Suppressor macrophage treated with lipopolysaccharide for 1 hour (primary cell): ENCODE measurements at regions not wholly inside any gene's neighbourhood (a gene's known extent, or its start where the extent isn't known, plus 50 kb on each side); places are given as distances from the start of the nearest gene placed in this dataset.

Experiments
- DNase-seq, 3 donors: peaks; one replicate each; pipeline ENCODE4 v3.0.0-alpha.2; 2020 to 2022

DNA sequence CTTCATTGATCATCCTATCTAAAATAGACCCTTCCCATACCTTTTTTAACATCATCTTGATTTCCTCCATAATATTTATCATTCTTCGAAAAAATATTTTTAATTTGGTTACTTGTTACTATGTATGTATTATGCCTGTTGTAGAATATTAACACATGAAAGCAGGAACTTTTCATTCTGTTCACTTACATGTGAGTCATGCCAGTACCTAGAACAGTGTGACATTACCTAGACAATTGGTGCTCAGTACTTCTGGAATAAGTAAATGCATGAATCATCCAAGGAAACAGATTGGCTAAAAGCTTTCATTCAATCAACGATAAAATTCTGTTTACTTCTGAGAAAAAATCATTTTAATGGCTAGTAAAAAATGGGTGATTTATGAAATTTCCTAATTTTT, 76.4 kb downstream of the CXXC4 start:
- DNase-seq: no peak

DNA sequence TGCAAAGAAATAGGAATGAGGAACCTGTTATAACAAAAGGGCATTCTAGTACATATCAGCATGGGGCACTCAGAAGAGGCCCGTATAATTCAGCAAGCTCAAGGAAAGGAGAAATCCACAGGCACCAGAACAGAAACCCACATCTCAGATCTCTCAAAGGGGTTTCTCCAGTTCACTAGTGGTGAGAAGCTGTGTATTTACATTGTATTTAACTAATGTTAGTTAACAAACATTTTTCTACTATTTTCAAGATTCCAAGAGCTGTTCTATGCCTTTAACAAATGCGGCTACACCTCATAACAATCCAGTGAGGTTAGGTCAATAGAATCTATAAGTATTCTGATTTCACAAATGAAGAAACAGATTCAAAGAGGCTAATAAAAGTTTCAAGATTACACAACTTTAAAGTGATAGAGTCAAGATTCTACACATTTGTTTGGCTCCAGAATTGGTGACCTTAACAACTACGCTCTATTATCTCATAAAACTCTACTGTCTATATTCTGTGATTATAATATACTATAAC, 77.3 kb downstream of the CXXC4 start:
- DNase-seq: no peak

DNA sequence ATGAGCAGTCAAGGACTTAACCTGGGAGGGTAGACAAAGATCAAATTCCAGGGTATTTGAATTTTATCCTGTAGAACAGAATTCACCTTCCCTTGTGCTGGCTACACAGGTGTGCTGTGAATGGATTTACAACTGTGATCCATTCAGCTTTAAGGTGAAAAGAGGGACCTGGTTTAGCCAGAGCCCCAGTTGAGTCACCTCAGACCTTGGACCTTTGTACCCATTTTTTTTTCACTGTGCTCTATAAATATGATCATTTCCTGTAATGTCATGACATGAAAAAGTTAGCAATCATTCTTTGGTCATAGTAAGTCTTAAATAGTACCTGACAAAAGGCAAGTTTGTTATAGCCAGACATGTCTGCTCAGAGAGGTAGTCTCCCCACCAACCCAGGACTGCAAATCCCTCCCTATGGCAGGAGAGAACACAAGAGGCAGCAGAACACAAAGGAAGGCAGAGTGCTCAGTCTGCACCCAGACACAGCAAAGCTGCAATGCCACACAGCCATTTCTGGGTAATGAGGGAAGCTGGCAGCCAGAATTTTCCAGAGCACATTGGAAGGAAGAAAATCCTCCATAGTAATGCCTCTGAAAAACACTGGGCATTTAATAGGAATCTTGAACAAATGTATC, 77.9 kb downstream of the CXXC4 start:
- DNase-seq: no peak

DNA sequence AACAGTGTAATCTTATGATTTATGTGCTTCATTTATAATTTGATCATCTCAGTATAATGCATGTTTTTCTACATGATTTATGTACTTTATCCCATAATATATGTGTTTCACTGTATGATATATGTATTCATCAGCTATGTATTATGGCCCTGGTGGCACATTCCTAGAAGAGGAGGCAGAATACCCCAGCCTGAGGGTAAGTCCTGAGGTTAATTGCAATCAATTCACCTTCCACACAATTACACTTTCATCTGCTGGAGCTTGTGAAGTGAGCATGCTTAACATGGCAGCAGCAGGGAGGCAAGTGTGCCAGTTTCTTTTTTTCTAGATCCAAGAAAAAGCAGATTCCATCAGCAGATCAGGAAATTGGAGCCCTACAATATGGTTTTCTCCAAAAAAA, 81.2 kb downstream of the CXXC4 start:
- no peak for DNase-seq

DNA sequence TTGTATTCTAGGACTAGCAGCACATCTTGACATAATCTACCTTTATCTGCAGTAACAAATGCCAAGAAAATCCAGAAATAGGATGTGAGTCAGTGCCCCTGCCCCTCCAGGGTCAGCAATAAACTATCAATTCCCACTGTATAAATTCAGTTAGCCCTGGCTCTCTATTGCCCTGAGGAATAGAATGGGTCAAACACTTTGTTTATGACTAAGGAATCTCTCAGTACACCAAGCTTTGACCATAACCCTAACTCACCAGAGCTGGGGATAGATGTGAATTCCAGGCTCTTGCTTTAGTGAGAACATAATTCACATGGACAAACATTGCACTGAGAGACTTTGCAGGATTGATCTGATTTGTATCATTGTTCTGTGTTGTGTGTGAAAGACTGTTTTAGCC, 82.3 kb downstream of the CXXC4 start:
- no peak for DNase-seq

DNA sequence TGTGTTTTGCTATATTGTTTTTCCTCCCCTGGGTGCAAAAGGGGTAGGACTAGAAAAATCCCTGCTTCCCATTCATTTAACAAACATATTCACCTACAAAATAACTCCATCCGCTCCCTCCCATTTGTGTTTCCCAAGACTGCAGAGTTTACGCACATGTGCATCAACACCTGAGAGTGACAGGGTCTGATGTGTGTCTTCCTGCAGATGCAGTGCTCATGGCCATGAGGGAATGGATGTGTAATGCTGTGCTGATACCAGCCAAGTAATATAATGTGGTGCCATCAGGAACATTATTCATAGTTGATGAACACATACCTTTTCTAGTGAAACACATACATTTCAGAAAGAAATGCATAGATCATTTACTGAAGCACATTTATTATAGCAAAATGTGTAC, 83.2 kb downstream of the CXXC4 start:
- no peak for DNase-seq

DNA sequence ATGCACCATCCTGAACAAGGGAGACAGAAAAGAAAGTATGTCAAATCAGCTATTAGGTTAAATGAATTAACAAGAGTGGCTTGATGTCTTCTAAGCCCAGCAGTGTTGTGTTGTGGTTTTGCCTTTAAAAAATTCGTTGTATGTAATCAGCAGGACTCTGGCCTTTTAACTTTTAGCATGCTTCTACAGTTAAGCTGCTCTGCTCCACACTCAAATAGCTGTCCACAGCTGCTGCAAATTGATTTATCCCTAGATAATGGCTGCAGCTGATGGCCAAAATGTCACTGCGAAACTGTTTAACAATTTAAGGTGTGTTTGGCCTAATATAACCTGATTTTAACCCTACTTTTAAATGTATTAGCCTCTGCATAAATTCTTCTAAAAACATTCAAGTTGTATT, 85.8 kb downstream of the CXXC4 start:
- no peak for DNase-seq

DNA sequence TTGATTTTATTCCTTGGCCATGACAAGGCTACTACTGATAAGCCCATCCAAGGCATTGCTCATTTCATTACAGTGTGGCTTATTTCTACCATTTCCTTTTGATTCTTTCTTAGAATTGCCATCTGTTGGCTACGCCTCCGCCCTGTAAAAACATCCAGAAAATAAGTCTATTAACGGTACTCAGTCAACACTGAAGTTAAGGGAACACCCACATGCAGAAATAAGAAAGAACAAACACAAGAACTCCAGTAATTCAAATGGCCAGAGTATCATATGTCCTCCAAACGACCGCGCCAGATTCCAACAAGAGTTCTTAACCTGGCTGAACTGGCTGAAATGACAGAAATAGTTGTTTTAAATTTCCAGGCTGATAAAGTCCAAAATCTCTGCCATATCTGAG, 90.3 kb downstream of the CXXC4 start:
- DNase-seq: no peak

DNA sequence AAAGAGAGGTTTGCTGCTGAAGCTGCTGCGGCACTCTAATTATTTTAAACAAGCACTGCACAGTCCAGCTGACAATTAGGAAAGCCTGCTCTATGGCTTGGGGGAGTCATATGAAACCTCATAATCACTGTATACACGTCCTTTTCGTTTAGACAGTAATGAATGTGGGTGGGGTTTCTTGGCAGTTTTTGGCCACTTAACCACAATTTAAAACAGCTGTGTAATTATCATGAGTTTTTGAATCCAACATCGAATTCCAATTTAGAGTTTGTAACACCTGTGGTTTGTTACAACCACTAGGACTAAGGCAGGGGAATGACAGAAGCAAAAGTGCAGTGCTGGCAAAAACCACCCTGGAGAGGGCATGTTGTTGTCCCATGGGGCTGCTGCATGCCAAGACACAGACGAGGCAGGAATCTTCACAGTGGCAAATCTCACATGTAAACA, 99.5 kb downstream of the CXXC4 start:
- DNase-seq: no peak

DNA sequence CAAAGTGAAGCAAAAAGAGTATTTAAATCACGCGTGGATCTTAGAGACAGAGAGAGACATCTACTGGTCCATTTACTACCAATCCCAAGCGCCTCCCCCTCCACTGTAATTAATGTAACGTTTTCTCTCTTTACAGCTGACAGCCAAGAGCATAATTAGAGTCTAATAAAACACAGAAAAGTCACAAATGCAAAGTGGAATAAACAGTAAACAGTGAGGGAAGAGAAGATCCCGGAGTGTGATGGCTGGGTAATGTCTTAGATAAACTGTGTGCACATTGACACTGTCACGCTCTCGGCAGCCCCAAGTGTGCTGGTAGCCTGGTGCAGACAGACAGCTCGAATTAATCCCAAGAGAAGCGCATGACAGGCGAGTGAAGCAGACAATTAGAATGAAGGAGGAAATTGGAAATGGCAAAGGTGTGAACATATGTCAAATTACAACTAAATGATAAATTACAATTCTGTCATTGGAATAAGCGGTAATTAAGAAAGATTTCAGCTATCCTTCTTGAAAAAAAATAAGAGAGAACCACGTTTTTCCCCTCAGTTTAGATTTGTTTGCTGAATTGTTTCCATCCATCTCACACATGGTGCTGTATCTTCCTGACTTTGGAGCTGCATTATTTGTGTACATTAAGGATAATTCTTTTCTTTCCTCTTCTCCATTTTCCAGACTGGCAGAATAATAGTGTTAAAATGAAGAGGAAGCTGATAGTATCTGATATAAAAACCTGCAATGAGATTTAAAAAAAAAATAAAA, 100.1 kb downstream of the CXXC4 start:
- DNase-seq: no peak

DNA sequence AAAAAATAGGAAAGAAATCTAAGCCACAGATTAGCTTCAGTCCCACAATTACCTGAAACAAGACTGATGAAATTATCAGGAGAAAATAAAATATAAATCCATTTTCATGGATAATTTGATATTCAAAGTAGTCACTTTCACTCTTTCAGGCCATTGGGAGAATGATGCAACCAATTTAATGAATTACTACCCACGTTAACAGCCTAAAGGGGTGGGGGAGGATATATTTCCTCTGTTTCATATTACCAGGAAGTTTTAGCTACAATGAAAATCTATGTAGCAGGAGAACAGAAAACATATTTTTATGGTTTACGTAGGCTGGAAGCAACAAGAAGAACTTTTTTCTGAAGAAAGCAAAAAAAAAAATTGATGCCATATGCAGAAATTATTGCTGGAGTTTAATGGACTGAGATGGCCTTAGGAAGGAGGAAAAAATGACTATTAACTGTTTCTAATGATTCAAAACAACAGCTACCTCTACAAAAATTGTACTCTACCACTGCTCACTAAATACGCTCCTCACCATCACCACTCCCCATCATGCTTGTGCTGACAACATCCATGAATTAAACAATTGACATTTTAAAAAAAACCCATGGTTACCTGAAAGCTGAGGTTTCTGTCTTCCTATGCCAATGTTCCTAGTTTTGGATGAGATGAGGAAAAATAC, 100.9 kb downstream of the CXXC4 start:
- DNase-seq: no peak

DNA sequence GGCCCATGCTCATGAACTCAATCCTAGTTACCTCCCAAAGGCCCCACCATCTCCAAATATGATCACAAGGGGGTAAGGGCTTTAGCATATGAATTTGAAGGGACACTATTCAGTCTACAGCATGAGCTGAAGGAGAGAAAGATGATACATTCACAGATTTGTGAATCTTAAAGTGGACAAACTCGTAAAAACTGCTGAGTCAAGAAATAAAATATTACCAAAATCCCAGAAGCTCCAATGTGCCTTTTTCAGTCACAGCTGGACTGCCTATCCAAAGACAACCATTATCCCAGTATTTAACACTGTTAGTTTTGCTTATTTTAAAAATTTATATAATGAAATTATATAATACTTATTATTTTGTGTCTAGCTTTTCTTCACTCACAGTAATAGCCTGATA, 109.0 kb downstream of the CXXC4 start:
- no peak for DNase-seq

DNA sequence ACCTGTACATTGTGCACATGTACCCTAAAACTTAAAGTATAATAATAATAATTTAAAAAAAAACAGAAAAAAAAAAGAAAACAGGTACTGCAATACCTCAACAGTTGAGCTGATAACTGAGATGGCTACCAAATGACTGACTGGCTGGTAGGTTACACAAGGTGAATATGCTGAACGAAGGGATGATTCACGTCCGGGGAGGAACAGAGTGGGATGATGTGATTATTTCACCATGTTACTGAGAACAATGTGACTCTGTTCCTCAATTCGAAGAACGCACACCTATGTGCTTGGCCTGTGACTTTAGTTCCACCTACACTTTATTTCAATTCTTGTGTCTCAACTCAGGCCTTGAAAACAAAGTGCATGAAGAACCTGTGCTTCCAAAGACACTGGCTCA, 111.7 kb downstream of the CXXC4 start:
- DNase-seq: no peak

DNA sequence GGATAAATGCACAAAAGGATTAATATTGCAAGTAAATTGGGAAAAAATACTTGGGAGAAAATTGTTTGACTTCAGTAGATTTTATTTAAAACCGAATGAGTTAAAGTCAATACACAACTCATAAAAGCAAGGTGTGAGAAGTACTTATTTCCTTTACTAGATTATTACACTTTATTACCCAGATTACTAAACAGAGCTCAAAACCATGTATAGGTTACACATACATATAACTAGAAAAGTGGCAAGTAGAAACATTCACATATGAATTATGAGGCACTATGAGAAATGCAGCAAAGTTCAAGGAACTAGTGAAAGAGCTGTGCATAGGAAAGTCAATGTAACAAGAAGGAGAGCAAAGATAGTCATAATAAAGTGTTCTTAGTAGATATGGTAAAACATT, 113.0 kb downstream of the CXXC4 start:
- no peak for DNase-seq

DNA sequence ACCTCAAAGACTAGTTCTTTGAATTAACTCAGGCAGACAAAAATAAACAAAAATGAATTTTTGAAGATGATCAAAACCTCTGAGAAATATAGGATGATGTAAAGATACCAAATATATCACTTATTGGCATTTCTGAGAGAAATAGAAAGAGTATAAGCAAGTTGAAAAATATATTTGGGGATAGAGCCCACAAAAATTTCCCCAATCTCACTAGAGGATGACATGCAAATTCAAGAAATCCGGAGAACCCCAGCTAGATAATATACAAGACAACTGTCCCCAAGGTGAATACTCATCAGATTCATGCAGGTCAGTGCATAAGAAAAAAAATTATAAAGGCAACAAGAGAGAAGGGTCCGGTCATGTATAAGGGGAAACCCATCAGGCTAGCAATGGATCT, 129.1 kb downstream of the CXXC4 start:
- DNase-seq: no peak

DNA sequence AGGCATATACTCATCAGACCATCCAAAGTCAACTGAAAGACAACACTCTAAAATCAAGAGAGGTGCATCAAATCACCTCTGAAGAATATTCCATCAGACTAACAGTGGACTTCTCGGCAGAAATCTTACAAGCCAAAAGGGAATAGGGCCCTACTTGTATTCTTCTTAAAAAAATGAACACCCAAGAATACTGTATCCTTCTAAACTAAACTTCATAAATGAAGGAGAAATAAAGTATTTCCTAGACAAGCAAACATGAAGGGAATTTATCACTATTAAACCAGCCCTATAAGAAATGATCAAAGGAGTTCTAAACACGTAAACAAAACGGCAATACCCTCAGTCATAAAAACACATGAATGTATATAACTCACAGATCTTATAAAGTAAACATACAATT, 141.2 kb downstream of the CXXC4 start:
- no peak for DNase-seq

DNA sequence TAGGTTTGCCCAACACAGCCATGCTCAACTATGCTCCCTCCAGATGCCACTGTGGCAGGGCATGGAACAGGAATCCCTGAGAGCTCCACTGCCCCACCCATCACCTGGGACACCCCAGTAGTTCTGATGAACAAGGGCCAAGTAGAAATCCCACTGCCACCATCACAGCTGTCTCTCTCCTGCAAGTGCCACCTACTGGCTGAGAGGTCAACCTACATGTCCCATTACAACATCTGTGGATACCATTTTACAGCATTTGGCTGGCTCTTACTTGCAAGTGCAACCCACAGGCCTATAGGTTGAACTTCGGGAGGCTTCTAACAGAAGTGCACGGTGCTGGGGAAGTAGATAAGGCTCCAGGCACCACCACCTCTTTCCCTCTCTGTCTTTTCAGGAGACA, 142.5 kb downstream of the CXXC4 start:
- DNase-seq: no peak

DNA sequence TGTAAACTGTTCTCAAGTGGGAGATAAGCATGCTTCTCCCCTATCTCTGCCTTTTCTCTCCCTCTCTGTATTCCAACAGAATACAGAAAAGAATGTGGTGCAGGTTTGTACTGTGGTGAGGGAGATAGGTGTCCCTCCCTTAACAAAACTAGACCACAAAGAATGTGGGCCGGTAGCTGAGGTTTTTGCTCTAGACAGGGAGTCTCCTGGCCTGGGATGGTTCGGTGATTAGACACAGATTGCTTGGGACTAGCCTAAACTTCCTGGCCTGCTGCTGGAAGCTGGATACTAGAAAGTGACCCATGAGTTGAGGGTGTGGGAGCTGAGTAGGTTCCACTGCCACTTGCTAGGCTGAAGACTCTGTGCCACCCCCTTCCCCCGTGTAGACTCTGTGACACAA, 143.0 kb downstream of the CXXC4 start:
- DNase-seq: no peak

DNA sequence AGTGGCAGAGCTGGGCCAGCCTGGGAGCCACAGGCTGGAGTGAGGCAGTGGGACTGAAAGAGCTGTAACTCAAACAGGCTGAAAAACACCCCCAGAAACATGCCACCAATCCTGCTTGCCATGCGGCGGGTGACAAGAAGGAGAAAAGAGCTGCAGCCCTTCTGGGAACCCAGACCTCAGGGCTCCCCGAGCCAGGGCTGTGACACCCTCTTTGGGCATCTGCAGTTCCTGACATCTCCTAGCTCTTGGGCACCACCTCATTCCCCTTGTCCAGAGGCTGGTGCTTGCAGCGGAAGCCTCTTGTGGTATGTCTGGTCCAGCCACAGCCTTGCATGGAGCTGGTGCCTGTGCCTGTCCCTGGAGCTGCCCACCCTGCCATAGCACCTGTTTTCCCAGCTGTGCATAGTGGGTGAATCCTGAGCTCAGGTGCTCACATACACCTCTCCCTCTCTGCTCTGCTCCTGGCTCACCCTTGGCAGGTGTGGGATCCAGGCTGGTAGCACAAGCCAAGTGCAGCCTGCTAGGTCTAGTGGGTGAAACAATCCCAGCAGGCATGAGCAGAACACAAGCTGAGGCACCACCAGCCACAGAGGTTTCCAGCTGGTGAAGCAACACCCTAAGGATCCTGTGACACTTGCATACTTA, 149.0 kb downstream of the CXXC4 start:
- no peak for DNase-seq

DNA sequence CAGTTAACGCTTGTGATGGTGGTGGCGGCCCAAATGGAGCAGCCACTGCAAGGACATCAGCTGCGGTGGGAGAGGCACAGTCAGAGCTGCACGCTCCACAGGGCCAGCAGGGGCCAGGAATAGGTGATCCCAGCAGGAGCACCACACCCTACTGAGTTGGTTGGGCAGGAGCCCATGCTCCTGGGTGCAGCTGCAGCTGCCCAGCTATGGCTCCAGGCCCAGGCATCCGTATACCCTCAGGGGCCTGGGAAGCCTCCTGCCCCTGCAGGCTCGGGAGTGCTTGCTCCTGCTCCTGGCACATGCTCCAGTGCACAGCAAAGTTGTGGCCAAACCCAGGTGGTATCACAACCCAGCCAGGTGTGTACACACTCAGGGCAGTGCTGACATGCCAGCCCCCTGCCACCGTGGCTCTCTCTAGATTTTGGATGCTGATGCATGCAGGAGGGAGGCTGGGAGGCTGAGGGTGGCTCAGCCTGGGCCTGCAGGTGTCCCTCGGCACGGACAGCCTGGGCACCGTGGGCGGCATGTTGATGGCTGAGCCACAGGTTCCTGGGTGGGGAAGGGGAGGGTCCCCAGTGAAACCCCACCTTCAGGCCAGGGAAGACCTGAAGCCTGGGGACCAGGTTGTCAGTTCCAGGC, 150.2 kb downstream of the CXXC4 start:
- no peak for DNase-seq

DNA sequence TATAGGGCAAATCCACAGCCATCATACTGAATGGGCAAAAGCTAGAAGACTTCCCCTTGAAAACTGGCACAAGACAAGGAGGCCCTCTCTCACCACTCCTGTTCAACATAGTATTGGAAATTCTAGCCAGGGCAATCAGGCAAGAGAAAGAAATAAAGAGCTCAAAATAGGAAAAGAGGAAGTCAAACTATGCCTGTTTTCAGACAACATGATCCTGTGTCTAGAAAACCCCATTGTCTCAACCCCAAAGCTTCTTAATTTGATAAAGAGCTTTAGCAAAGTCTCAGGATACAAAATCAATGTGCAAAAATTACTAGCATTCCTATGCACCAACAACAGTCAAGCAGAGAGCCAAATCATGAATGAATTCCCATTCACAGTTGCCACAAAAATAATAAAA, 160.3 kb downstream of the CXXC4 start:
- no peak for DNase-seq

DNA sequence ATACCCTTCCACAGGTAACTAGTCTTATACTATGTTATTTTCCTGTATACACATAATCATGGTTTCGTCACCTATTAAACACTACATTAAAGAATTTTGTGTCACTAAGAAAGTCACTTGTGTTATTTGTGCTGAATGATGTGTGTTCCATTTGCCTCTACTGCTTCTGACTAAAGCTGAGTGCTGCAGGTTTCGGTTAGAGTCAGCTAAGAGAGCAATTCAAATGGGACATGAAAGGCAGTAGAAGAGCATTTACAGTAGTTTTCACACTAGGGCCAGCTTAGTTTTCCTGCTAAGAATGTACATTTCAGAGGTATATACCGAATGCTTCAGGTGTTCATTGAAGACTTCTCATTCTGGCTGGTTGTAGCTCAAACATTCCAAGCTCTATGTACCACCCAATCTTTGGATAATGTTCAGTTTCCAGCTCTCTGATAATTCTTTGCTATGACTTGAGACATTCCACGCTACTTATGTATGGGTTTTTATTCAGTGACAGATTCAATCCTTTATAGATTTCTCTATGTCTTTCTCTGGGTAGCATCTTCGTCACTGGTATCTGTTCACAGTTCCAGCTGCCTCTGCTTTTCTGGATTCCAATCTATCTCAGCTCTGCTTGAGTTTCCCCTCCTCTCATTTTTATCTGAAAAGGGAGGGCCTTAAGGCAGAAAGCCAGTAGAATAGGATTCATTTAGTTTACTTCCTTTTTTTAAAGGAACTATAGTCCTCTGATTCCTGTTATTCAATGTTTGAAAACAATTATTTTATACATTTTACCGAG, 164.4 kb downstream of the CXXC4 start:
- DNase-seq: no peak
